ENCODE measurements at regions not wholly inside any gene's neighbourhood (a gene's known extent, or its start where the extent isn't known, plus 50 kb on each side); places are given as distances from the start of the nearest gene placed in this dataset.
A peak's percentile ranks its signal among the peaks of the same experiment; 100 is the strongest.
"Not testable (repeated sequence)": the region's sequence is repeated elsewhere in the genome, so short reads cannot be mapped to it uniquely, and the experiment has no call there.

- TF ChIP-seq CTCF (conservative IDR thresholded peaks at IDR 0.05; ENCODE audit: low read depth, low read length): no peak
- no peak overlapping the region for H3K4me3 ChIP-seq (ENCODE audit: low read length)
- no peak for DNase-seq (ENCODE audit: low read depth)
Measured at GRCh38 chr6:27797960-27798359, 114.2 kb downstream of the OR2B2 start.

- H3K4me3 ChIP-seq (ENCODE audit: low read length); DNase-seq (ENCODE audit: low read depth): not testable (repeated sequence)
Measured at GRCh38 chr6:27796736-27797481, 115.3 kb downstream of the OR2B2 start.

GRCh38 chr6:27795697-27796494, 116.3 kb downstream of the OR2B2 start:
- DNase-seq (ENCODE audit: low read depth): peak; percentile 56
- TF ChIP-seq CTCF (conservative IDR thresholded peaks at IDR 0.05; ENCODE audit: low read depth, low read length): peak; percentile 81
- no peak overlapping the region for H3K4me3 ChIP-seq (ENCODE audit: low read length)

- H3K4me3 ChIP-seq (ENCODE audit: low read length): peak overlapping the region; percentile 85
- no peak for DNase-seq (ENCODE audit: low read depth)
- TF ChIP-seq CTCF (conservative IDR thresholded peaks at IDR 0.05; ENCODE audit: low read depth, low read length): no peak
Measured at GRCh38 chr6:27791182-27791943, 120.8 kb downstream of the OR2B2 start.

- H3K4me3 ChIP-seq (ENCODE audit: low read length); DNase-seq (ENCODE audit: low read depth): not testable (repeated sequence)
Measured at GRCh38 chr6:27788376-27788775, 123.8 kb downstream of the OR2B2 start.

GRCh38 chr6:27786048-27786447, 126.1 kb downstream of the OR2B2 start:
- DNase-seq (ENCODE audit: low read depth): no peak
- TF ChIP-seq CTCF (conservative IDR thresholded peaks at IDR 0.05; ENCODE audit: low read depth, low read length): no peak

GRCh38 chr6:27785294-27785693, 126.9 kb downstream of the OR2B2 start:
- DNase-seq (ENCODE audit: low read depth): no peak
- no peak for TF ChIP-seq CTCF (conservative IDR thresholded peaks at IDR 0.05; ENCODE audit: low read depth, low read length)

More at GRCh38 chr6:27786048-27786447, 126.1 kb downstream of the OR2B2 start:
- H3K4me3 ChIP-seq (ENCODE audit: low read length): no peak overlapping the region

More at GRCh38 chr6:27785294-27785693, 126.9 kb downstream of the OR2B2 start:
- H3K4me3 ChIP-seq (ENCODE audit: low read length): no peak overlapping the region

Data from retinal pigment epithelial cell (primary cell).